ENCODE measurements at regions not wholly inside any gene's neighbourhood (a gene's known extent, or its start where the extent isn't known, plus 50 kb on each side); places are given as distances from the start of the nearest gene placed in this dataset.

- 47% methylated on average over 3 of the region's 3 CpGs for WGBS (ENCODE audit: low lambda C conversion rate)
These were observed 119.1 kb downstream of the RPS29 start for GRCh38 chr14:49467091-49467490.

More at GRCh38 chr14:49467091-49467490, 119.1 kb downstream of the RPS29 start:
- no peak overlapping the region for H3K4me2 ChIP-seq
- no peak overlapping the region for H3K4me3 ChIP-seq (ENCODE audit: low read depth in 2 of 2, low read length in 1 of 2)
- CTCF ChIA-PET = no interaction called here
- no peaks in the 10 kb centered on the region for H3K27me3 ChIP-seq (ENCODE audit: insufficient read depth)
- H3K27ac ChIP-seq (ENCODE audit: low read depth in 2 of 2, low read length in 1 of 2) = no peak overlapping the region
- H3K36me3 ChIP-seq (replicated peaks in 1 of 2; ENCODE audit: control insufficient read depth in 1 of 2, insufficient read depth in 2 of 2, low read length in 1 of 2) = no peaks in the 10 kb centered on the region
- no peaks in the 10 kb centered on the region for H3K4me1 ChIP-seq (ENCODE audit: control insufficient read depth in 1 of 2, insufficient read depth in 2 of 2, low read depth in 1 of 2, low read length in 1 of 2)
- no peaks in the 10 kb centered on the region for H3K9me3 ChIP-seq
- H4K20me1 ChIP-seq (ENCODE audit: insufficient read depth) = no peaks in the 10 kb centered on the region
- POLR2A ChIA-PET = no interaction called here
- no peaks in the 10 kb centered on the region for H3F3A ChIP-seq (replicated peaks; ENCODE audit: insufficient read depth)
- H3K9me2 ChIP-seq = no peaks in the 10 kb centered on the region
- H3K9ac ChIP-seq = no peak overlapping the region
- no peaks in the 10 kb centered on the region for H3K79me2 ChIP-seq (ENCODE audit: insufficient read depth)
- no peak for DNase-seq
- H2AFZ ChIP-seq (ENCODE audit: low read depth) = no peak overlapping the region
- TF ChIP-seq MXI1 (IDR thresholded peaks at IDR 0.05; ENCODE audit: low read depth, low read length) (no peak), SMC3 (IDR thresholded peaks at IDR 0.05; ENCODE audit: low read depth, low read length) (no peak), YY1 (IDR thresholded peaks at IDR 0.05; ENCODE audit: low read depth) (no peak), TCF12 (IDR thresholded peaks at IDR 0.05) (no peak), IRF3 (IDR thresholded peaks at IDR 0.05; ENCODE audit: low read depth, low read length) (no peak), USF2 (IDR thresholded peaks at IDR 0.05; ENCODE audit: borderline replicate concordance, low read depth, low read length) (no peak), CTCF (IDR thresholded peaks at IDR 0.05) (no peak), GATA2 (CRISPR knock-in tag; IDR thresholded peaks at IDR 0.05) (no peak), MAX (IDR thresholded peaks at IDR 0.05; ENCODE audit: low read depth) (no peak), CHD2 (IDR thresholded peaks at IDR 0.05; ENCODE audit: low read length, partially characterized antibody) (no peak), MEF2A (IDR thresholded peaks at IDR 0.05; ENCODE audit: borderline replicate concordance, low read depth) (no peak), PBX3 (IDR thresholded peaks at IDR 0.05) (no peak), FOSL2 (IDR thresholded peaks at IDR 0.05; ENCODE audit: borderline replicate concordance, low read depth) (no peak), EZH2phosphoT487 (IDR thresholded peaks at IDR 0.05; ENCODE audit: borderline replicate concordance, low read depth) (no peak)

Measured in SK-N-SH (cell line).